Spinal cord (tissue), 10 donors: ENCODE measurements at regions not wholly inside any gene's neighbourhood (a gene's known extent, or its start where the extent isn't known, plus 50 kb on each side); places are given as distances from the start of the nearest gene placed in this dataset. TPM values are rescaled to one million over a fixed set of nuclear protein-coding genes. Genes with fewer than 3 reads are reported as not detected.

Source experiments
- DNase-seq, 6 donors: peaks; one replicate each; pipeline versions ENCODE4 v3.0.0 to v3.0.0-alpha.2; 2013 to 2015; ENCODE audit warnings: low spot score in 6 of 6, low read depth in 4 of 6
- H3K27ac ChIP-seq: one replicate; pipeline ENCODE4 v1.5.1; 2013; ENCODE audit warnings: low read depth, low read length, control low read depth
- H3K27me3 ChIP-seq: one replicate; pipeline ENCODE4 v1.6.1; 2013; ENCODE audit warnings: low read length; ENCODE audit not compliant: control insufficient read depth, insufficient read depth
- H3K36me3 ChIP-seq: one replicate; pipeline ENCODE4 v1.6.1; 2013; ENCODE audit warnings: low read length; ENCODE audit not compliant: control insufficient read depth, insufficient read depth
- H3K4me1 ChIP-seq: one replicate; pipeline ENCODE4 v1.6.1; 2013; ENCODE audit warnings: low read length; ENCODE audit not compliant: control insufficient read depth, insufficient read depth
- H3K4me3 ChIP-seq: one replicate; pipeline ENCODE4 v1.5.1; 2013; ENCODE audit warnings: low read depth, low read length, control low read depth
- H3K9me3 ChIP-seq: one replicate; pipeline ENCODE4 v1.6.1; 2013; ENCODE audit warnings: low read length; ENCODE audit not compliant: control insufficient read depth, insufficient read depth
- WGBS: methylation state at CpG from one replicate; pipeline ENCODE4 v1.1.5; 2013; ENCODE audit warnings: missing lambda C conversion rate; ENCODE audit not compliant: insufficient coverage; 5-methylcytosine and 5-hydroxymethylcytosine counted together
- small RNA-seq: library from RNA; depleted of rRNA; stranded (forward); fragments of <200 nt; gene quantifications from one replicate; pipeline ENCODE3, GENCODE V24; 2014; ENCODE audit warnings: low replicate concordance
- donor health status: healthy.

DNA sequence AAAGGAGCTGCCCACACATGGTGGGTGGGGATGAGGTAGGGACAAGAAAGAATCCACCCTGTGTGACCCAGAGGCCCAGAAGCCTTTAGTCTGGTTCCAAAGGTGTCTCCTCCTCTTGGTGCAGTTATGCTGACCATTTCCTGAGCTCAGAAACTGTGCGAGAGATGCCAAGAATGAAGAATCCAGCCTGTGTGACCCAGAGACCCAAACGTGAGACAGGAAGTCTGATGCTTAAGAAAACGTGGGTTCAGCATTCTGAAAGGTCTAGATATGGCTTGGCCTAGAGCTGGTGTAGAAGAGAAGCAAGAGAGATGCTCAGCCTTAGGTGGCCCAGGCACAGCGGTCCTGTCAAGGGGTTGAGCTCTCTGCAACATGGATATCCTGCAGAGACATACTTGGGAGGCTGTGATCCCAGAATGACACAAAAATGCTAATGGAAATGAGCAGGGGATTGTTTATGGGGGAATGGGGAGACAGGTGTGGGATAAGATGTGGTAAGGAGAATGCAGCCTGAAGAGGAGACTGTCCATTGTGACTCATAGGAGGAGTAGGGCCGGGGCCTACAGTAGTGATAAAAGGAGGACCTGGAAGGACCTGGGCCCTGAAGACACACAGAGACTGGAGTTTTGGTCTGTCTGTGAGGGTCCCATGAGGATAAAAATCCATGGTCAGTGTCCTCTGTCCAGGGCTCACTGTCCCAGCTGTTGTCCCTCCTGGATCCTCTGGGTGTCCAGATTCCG, 79.0 kb downstream of the ZNF280B start:
- no peaks in the 10 kb centered on the region for H3K9me3 ChIP-seq
- no peak overlapping the region for H3K4me3 ChIP-seq
- H3K4me1 ChIP-seq = peaks cover 3% of the 10 kb centered on the region
- no peaks in the 10 kb centered on the region for H3K36me3 ChIP-seq
- WGBS = 71% methylated on average over 6 of the region's 6 CpGs
- H3K27me3 ChIP-seq = no peaks in the 10 kb centered on the region
- DNase-seq = no peak
- no peak overlapping the region for H3K27ac ChIP-seq

DNA sequence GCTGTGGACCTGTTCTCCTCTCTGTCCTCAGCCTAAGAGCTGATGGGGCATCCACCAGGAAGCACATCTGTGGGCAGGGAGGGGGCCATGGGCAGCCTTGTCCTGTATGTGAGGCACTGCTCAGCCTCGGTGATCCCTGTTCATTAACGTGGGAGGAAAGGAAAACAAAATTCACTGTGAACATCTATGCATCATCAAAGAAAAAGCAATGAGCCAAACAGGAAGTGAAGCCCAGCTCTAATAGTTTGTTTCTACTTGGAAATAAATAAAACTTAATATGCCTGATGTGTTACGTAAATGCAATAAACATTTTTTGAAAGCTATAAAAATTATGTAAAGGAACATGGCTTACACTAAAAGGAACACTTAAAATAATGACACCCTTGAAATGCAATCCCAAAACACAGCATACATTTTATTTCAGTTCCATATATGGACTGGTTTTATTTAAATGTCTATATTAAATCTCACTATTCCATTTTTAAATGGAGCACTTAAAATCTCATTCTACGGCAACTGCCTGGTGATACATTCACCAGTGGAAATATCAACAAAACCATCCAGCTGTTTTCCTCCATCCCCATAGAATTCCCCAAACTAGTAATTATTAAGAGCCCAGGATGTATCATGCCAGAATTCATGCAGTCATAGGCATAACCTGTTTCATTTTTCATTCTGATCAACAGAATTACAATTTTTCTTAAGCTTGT, 78.3 kb downstream of the ZNF280B start:
- DNase-seq = peak in 1 of 6 donors; percentile 83
- Histone ChIP-seq H3K27ac (no peak overlapping the region), H3K4me3 (no peak overlapping the region), H3K36me3 (no peaks in the 10 kb centered on the region), H3K9me3 (no peaks in the 10 kb centered on the region), H3K4me1 (peaks cover 3% of the 10 kb centered on the region), H3K27me3 (no peaks in the 10 kb centered on the region)
- WGBS = 20% methylated on average over 1 of the region's 4 CpGs

GRCh38 chr22:22431271-22432220, 77.0 kb downstream of the ZNF280B start:
- no peaks in the 10 kb centered on the region for H3K27me3 ChIP-seq
- H3K4me3 ChIP-seq = no peak overlapping the region
- H3K9me3 ChIP-seq = peaks cover 1% of the 10 kb centered on the region
- DNase-seq = peak in 2 of 6 donors; percentile 59 to 76
- 42% methylated on average over 5 of the region's 7 CpGs for WGBS
- H3K36me3 ChIP-seq = no peaks in the 10 kb centered on the region
- H3K4me1 ChIP-seq = no peaks in the 10 kb centered on the region
- no peak overlapping the region for H3K27ac ChIP-seq

- DNase-seq = no peak
- no peak overlapping the region for H3K27ac ChIP-seq
- no peaks in the 10 kb centered on the region for H3K27me3 ChIP-seq
- no peaks in the 10 kb centered on the region for H3K36me3 ChIP-seq
- 70% methylated on average over 1 of the region's 1 CpG for WGBS
- peaks cover 1% of the 10 kb centered on the region for H3K9me3 ChIP-seq
- H3K4me3 ChIP-seq = no peak overlapping the region
- H3K4me1 ChIP-seq = no peaks in the 10 kb centered on the region
Observed at GRCh38 chr22:22432479-22432878, 76.1 kb downstream of the ZNF280B start.

DNA sequence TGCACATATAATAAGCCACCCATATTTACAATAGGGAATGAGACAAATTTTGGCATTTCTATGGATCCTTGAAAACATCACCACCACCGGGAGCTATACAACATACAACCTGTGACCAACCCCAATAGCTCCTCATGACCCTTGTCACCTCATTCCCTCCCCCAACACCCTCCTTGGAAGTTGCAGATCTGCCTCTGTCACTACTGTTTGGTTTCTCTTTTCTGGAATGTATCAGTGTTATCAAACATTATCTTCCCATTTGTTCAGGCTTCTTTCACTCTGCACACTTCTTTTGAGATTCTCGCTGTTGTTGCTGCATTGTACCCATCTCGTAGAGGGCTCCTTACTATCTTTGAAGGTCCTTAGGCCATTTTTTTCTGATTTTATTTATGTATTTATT, 75.6 kb downstream of the ZNF280B start:
- Histone ChIP-seq H3K27me3 (no peaks in the 10 kb centered on the region), H3K4me1 (no peaks in the 10 kb centered on the region), H3K36me3 (no peaks in the 10 kb centered on the region), H3K4me3 (no peak overlapping the region), H3K9me3 (peaks cover 1% of the 10 kb centered on the region), H3K27ac (no peak overlapping the region)
- WGBS = 83% methylated on average over 1 of the region's 3 CpGs
- no peak for DNase-seq

DNA sequence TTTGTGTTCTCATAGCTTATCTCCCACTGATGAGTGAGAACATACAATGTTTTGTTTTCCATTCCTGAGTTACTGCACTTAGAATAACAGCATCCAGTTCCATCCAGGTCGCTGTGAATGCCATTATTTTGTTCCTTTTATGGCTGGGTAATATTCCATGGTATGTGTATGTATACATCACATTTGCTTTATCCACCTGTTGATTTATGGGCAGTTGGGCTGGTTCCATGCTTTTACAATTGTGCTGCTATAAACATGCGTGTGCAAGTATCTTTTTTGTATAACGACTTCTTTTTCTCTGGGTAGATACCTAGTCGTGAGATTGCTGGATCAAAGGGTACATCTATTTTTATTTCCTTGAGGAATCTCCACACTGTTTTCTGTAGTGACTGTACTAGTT, 74.8 kb downstream of the ZNF280B start:
- WGBS = no CpG with 5 or more reads among the region's 4 CpGs
- no peak for DNase-seq
- H3K9me3 ChIP-seq = peaks cover 1% of the 10 kb centered on the region
- no peaks in the 10 kb centered on the region for H3K36me3 ChIP-seq
- H3K4me1 ChIP-seq = no peaks in the 10 kb centered on the region
- H3K4me3 ChIP-seq = no peak overlapping the region
- no peak overlapping the region for H3K27ac ChIP-seq
- no peaks in the 10 kb centered on the region for H3K27me3 ChIP-seq

Small RNAs in the stretch of these regions (small RNA-seq; reads per million reads assigned to genes)
- gene AC245291.3 (not detected), gene IGLVVII-41-1 (not detected)
